ENCODE measurements at regions not wholly inside any gene's neighbourhood (a gene's known extent, or its start where the extent isn't known, plus 50 kb on each side); places are given as distances from the start of the nearest gene placed in this dataset.

DNA sequence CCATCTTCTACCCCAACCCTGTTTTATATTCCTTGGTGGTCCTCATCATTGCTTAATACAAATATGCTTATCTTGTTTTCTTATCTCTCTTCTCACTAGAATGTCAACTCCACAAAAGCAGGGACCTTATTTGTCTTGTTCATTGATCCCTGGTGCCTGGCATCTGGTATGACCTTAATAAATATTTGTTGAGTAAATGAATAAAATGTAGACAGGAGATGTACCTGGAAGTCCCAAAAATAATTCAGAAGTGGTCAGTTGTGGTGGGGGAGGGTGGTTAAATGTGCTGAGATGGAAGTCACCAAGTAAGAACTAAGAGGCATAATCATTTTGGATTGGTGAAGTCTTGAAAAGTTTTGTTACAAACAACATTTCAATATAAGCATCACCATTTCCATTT lies 214.8 kb upstream of the MPPED2 start:
- TF ChIP-seq POLR2A (IDR thresholded peaks at IDR 0.05) (no peak), CTCF (IDR thresholded peaks at IDR 0.05) (no peak)
